Fibroblast of the aortic adventitia (primary cell): ENCODE measurements at regions not wholly inside any gene's neighbourhood (a gene's known extent, or its start where the extent isn't known, plus 50 kb on each side); places are given as distances from the start of the nearest gene placed in this dataset.

Experiments
- DNase-seq: peaks from one replicate; pipeline ENCODE4 v3.0.0-alpha.2; 2010; ENCODE audit warnings: low read depth
- H3K4me3 ChIP-seq: 2 replicates; pipeline ENCODE4 v1.5.1; 2011; ENCODE audit warnings: low read depth, mild to moderate bottlenecking, control low read depth, low read length, moderate library complexity
- CTCF ChIP-seq: IDR thresholded peaks from 2 replicates; pipeline ENCODE4 v1.5.1; 2011; ENCODE audit warnings: mild to moderate bottlenecking, low read length, control low read depth, inconsistent platforms; ENCODE audit not compliant: insufficient read depth

- DNase-seq, result no peak
Measured at GRCh38 chr7:86008898-86009297, 634.8 kb upstream of the GRM3 start.

GRCh38 chr7:86006909-86007308 is 636.8 kb upstream of the GRM3 start:
- no peak overlapping the region for H3K4me3 ChIP-seq
- no peak for DNase-seq
- TF ChIP-seq CTCF, result no peak

More at GRCh38 chr7:86008898-86009297, 634.8 kb upstream of the GRM3 start:
- no peak overlapping the region for H3K4me3 ChIP-seq
- TF ChIP-seq CTCF, result no peak

- DNase-seq, result no peak
- no peak overlapping the region for H3K4me3 ChIP-seq
- no peak for TF ChIP-seq CTCF
Measured at GRCh38 chr7:86002858-86003257, 640.9 kb upstream of the GRM3 start.

- TF ChIP-seq CTCF, result no peak
- H3K4me3 ChIP-seq, result no peak overlapping the region
- no peak for DNase-seq
Measured at GRCh38 chr7:85997515-85997914, 646.2 kb upstream of the GRM3 start.

- no peak for DNase-seq
- no peak overlapping the region for H3K4me3 ChIP-seq
- TF ChIP-seq CTCF, result no peak
Measured at GRCh38 chr7:85995101-85995500, 648.6 kb upstream of the GRM3 start.

- TF ChIP-seq CTCF, result no peak
- H3K4me3 ChIP-seq, result no peak overlapping the region
- no peak for DNase-seq
Measured at GRCh38 chr7:85980740-85981139, 663.0 kb upstream of the GRM3 start.

- DNase-seq, result no peak
- TF ChIP-seq CTCF, result no peak
- H3K4me3 ChIP-seq, result no peak overlapping the region
Measured at GRCh38 chr7:85974176-85974575, 669.5 kb upstream of the GRM3 start.
